Sigmoid colon (tissue), 4 donors: ENCODE measurements at regions not wholly inside any gene's neighbourhood (a gene's known extent, or its start where the extent isn't known, plus 50 kb on each side); places are given as distances from the start of the nearest gene placed in this dataset.

Experiments used
- CTCF ChIP-seq, 4 experiments: fragments of 450-650 bp in 3 of 4; fragments of 200-600 bp in 1 of 4; IDR thresholded peaks; one replicate each; pipeline ENCODE4 v1.5.1; 2016 to 2019; ENCODE audit warnings: antibody characterized with exemption in 4 of 4, mild to moderate bottlenecking in 3 of 4, moderate library complexity in 2 of 4
- EP300 ChIP-seq, 4 donors: sonication (generic); formaldehyde crosslinking; IDR thresholded peaks; one replicate each; pipeline ENCODE4 v1.6.1; 2017; ENCODE audit warnings: antibody characterized with exemption in 4 of 4
- POLR2A ChIP-seq, 2 donors: fragments of 450-650 bp; IDR thresholded peaks; one replicate each; pipeline ENCODE4 v1.6.1; 2016; ENCODE audit warnings: antibody characterized with exemption in 2 of 2, mild to moderate bottlenecking in 2 of 2, moderate library complexity in 2 of 2
- POLR2AphosphoS5 ChIP-seq, 4 donors: sonication (generic); formaldehyde crosslinking; IDR thresholded peaks; one replicate each; pipeline ENCODE4 v1.6.1; 2017; ENCODE audit warnings: antibody characterized with exemption in 4 of 4

GRCh38 chrX:131725001-131725654 lies 181.3 kb downstream of the OR13H1 start:
- no peak for TF ChIP-seq CTCF (IDR thresholded peaks at IDR 0.05)
- no peak for TF ChIP-seq POLR2A (IDR thresholded peaks at IDR 0.05)
- no peak for TF ChIP-seq POLR2AphosphoS5 (IDR thresholded peaks at IDR 0.05)
- no peak for TF ChIP-seq EP300 (IDR thresholded peaks at IDR 0.05)
